ENCODE measurements at regions not wholly inside any gene's neighbourhood (a gene's known extent, or its start where the extent isn't known, plus 50 kb on each side); places are given as distances from the start of the nearest gene placed in this dataset.

DNA sequence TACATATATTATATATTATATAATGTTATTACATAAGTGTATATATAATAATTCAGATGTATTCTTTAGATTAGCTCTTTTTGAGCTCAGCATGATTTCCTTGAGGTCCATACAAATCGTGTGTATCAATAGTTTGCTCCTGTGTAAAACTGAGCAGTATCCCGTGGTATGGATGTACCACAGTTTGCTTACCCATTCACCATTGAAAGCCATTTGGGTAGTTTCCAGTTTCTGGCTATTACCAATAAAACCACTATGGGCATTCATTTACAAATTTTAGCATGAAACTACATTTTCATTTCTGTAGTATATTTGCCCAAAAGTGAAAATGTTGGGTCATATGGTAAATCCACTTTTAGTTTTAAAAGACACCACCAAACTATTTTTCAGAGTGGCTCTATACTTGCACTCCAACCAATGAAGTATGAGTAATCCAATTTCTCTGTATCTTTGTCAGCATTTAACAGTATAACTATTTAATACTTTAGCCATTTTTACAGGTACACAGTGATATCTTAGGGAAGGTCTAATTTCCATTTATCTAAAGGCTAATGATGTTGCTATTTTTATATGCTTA lies 1361.4 kb upstream of the GBE1 start:
- no peak for FAIRE-seq
- dilution Hi-C loops (cut with MboI; ENCODE audit: extremely low pct_ligation_motif_present, low sequenced_read_pairs) = no loop called here
- H3K27ac ChIP-seq (ENCODE audit: control insufficient read depth, insufficient read depth, low read length) = no peak overlapping the region
- H2AFZ ChIP-seq (ENCODE audit: control insufficient read depth, low read length) = no peak overlapping the region
- no peaks in the 10 kb centered on the region for H3K4me1 ChIP-seq (ENCODE audit: control insufficient read depth, extremely low read depth, insufficient read depth, low read length)
- H3K4me3 ChIP-seq (ENCODE audit: control insufficient read depth in 2 of 3, extremely low read depth in 1 of 3, insufficient read depth in 2 of 3, low read depth in 1 of 3, low read length in 3 of 3) = no peak overlapping the region
- TF ChIP-seq EZH2 (IDR thresholded peaks at IDR 0.05; ENCODE audit: low read length) (no peak), CTCF (optimal IDR thresholded peaks at IDR 0.05 in 1 of 3, IDR thresholded peaks at IDR 0.05 in 1 of 3, conservative IDR thresholded peaks at IDR 0.05 in 1 of 3; ENCODE audit: extremely low read depth in 1 of 3, insufficient read depth in 2 of 3, low read length in 3 of 3) (no peak)
- no peaks in the 10 kb centered on the region for H4K20me1 ChIP-seq (ENCODE audit: control insufficient read depth, extremely low read depth, insufficient read depth, low read length)
- H3K4me2 ChIP-seq (ENCODE audit: control insufficient read depth, extremely low read depth, insufficient read depth, low read depth, low read length) = no peak overlapping the region
- H3K79me2 ChIP-seq (ENCODE audit: control insufficient read depth, insufficient read depth, low read length) = no peaks in the 10 kb centered on the region
- H3K36me3 ChIP-seq (ENCODE audit: control insufficient read depth in 2 of 2, extremely low read depth in 1 of 2, insufficient read depth in 2 of 2, low read length in 2 of 2) = no peaks in the 10 kb centered on the region
- H3K9me3 ChIP-seq (ENCODE audit: control insufficient read depth, low read depth, low read length) = no peaks in the 10 kb centered on the region
- no peak for DNase-seq (ENCODE audit: low read depth, low spot score)
- H3K9ac ChIP-seq (ENCODE audit: control insufficient read depth, extremely low read depth, insufficient read depth, low read length) = no peak overlapping the region
- H3K27me3 ChIP-seq (ENCODE audit: control insufficient read depth, extremely low read depth, insufficient read depth, low read length) = no peaks in the 10 kb centered on the region
- no peaks in the 10 kb centered on the region for H3K9me1 ChIP-seq (ENCODE audit: control insufficient read depth, extremely low read depth, insufficient read depth, low read length)

DNA sequence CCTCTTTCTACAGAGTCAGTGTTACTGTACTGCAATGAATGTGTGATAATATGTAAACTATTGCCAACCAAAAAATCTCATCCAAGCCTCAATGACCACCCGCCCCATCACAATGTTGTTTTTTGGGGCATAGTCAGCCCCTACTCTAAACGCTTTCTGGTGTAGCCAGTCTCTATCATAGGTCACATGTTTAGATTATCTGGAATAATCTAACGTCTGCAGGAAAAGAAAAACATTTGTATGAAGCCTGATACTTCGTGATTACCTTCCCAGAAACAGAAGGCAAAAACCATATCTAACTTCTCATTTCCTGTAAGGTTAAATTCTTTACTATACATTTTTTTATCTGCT lies 1331.8 kb upstream of the GBE1 start:
- Histone ChIP-seq H3K4me2 (ENCODE audit: control insufficient read depth, extremely low read depth, insufficient read depth, low read depth, low read length) (no peak overlapping the region), H4K20me1 (ENCODE audit: control insufficient read depth, extremely low read depth, insufficient read depth, low read length) (no peaks in the 10 kb centered on the region), H3K79me2 (ENCODE audit: control insufficient read depth, insufficient read depth, low read length) (no peaks in the 10 kb centered on the region), H2AFZ (ENCODE audit: control insufficient read depth, low read length) (no peak overlapping the region), H3K9ac (ENCODE audit: control insufficient read depth, extremely low read depth, insufficient read depth, low read length) (no peak overlapping the region), H3K4me3 (ENCODE audit: control insufficient read depth in 2 of 3, extremely low read depth in 1 of 3, insufficient read depth in 2 of 3, low read depth in 1 of 3, low read length in 3 of 3) (no peak overlapping the region), H3K4me1 (ENCODE audit: control insufficient read depth, extremely low read depth, insufficient read depth, low read length) (no peaks in the 10 kb centered on the region), H3K9me3 (ENCODE audit: control insufficient read depth, low read depth, low read length) (no peaks in the 10 kb centered on the region), H3K27ac (ENCODE audit: control insufficient read depth, insufficient read depth, low read length) (no peak overlapping the region), H3K27me3 (ENCODE audit: control insufficient read depth, extremely low read depth, insufficient read depth, low read length) (no peaks in the 10 kb centered on the region), H3K9me1 (ENCODE audit: control insufficient read depth, extremely low read depth, insufficient read depth, low read length) (no peaks in the 10 kb centered on the region), H3K36me3 (ENCODE audit: control insufficient read depth in 2 of 2, extremely low read depth in 1 of 2, insufficient read depth in 2 of 2, low read length in 2 of 2) (no peaks in the 10 kb centered on the region)
- TF ChIP-seq CTCF (optimal IDR thresholded peaks at IDR 0.05 in 1 of 3, IDR thresholded peaks at IDR 0.05 in 1 of 3, conservative IDR thresholded peaks at IDR 0.05 in 1 of 3; ENCODE audit: extremely low read depth in 1 of 3, insufficient read depth in 2 of 3, low read length in 3 of 3) (no peak), EZH2 (IDR thresholded peaks at IDR 0.05; ENCODE audit: low read length) (no peak)
- FAIRE-seq (no peak), DNase-seq (ENCODE audit: low read depth, low spot score) (no peak)
- dilution Hi-C loops (cut with MboI; ENCODE audit: extremely low pct_ligation_motif_present, low sequenced_read_pairs) = no loop called here

All from keratinocyte (primary cell).